GM21529 (cell line): ENCODE measurements at regions not wholly inside any gene's neighbourhood (a gene's known extent, or its start where the extent isn't known, plus 50 kb on each side); places are given as distances from the start of the nearest gene placed in this dataset.
"Not testable (repeated sequence)": the region's sequence is repeated elsewhere in the genome, so short reads cannot be mapped to it uniquely, and the experiment has no call there.

Experiments
- ATAC-seq: cut with Tn5 transposase; IDR thresholded peaks from one replicate; pipeline ENCODE4 v1.9.1; 2021; ENCODE audit not compliant: unreplicated experiment

- no peak for ATAC-seq
Measured at GRCh38 chr2:193476171-193476800, 1281.6 kb upstream of the TMEFF2 start.

- no peak for ATAC-seq
Measured at GRCh38 chr2:193475038-193475437, 1280.3 kb upstream of the TMEFF2 start.

- ATAC-seq: no peak
Measured at GRCh38 chr2:193469251-193469650, 1274.5 kb upstream of the TMEFF2 start.

- no peak for ATAC-seq
Measured at GRCh38 chr2:193467276-193467987, 1272.7 kb upstream of the TMEFF2 start.

- no peak for ATAC-seq
Measured at GRCh38 chr2:193463011-193463410, 1268.3 kb upstream of the TMEFF2 start.

- ATAC-seq: no peak
Measured at GRCh38 chr2:193462411-193462810, 1267.7 kb upstream of the TMEFF2 start.

GRCh38 chr2:193461431-193461934, 1266.8 kb upstream of the TMEFF2 start:
- ATAC-seq: no peak

- no peak for ATAC-seq
Measured at GRCh38 chr2:193446967-193447366, 1252.2 kb upstream of the TMEFF2 start.

- ATAC-seq: no peak
Measured at GRCh38 chr2:193442293-193442692, 1247.6 kb upstream of the TMEFF2 start.

GRCh38 chr2:193428336-193428818, 1233.6 kb upstream of the TMEFF2 start:
- ATAC-seq: no peak

GRCh38 chr2:193412368-193412767, 1217.6 kb upstream of the TMEFF2 start:
- not testable (repeated sequence) for ATAC-seq

- ATAC-seq: no peak
Measured at GRCh38 chr2:193409951-193410350, 1215.2 kb upstream of the TMEFF2 start.

- no peak for ATAC-seq
Measured at GRCh38 chr2:193382583-193382982, 1187.8 kb upstream of the TMEFF2 start.

- ATAC-seq: no peak
Measured at GRCh38 chr2:193377789-193378188, 1183.1 kb upstream of the TMEFF2 start.

- no peak for ATAC-seq
Measured at GRCh38 chr2:193373120-193373519, 1178.4 kb upstream of the TMEFF2 start.

GRCh38 chr2:193371200-193371599, 1176.5 kb upstream of the TMEFF2 start:
- ATAC-seq: no peak

GRCh38 chr2:193368615-193369014, 1173.9 kb upstream of the TMEFF2 start:
- ATAC-seq: no peak

GRCh38 chr2:193357508-193357907, 1162.8 kb upstream of the TMEFF2 start:
- ATAC-seq: no peak

GRCh38 chr2:193352665-193353242, 1158.0 kb upstream of the TMEFF2 start:
- ATAC-seq: not testable (repeated sequence)

GRCh38 chr2:193350509-193350908, 1155.8 kb upstream of the TMEFF2 start:
- ATAC-seq: no peak

- no peak for ATAC-seq
Measured at GRCh38 chr2:193349642-193350041, 1154.9 kb upstream of the TMEFF2 start.

GRCh38 chr2:193348055-193348454, 1153.3 kb upstream of the TMEFF2 start:
- ATAC-seq: no peak
